ENCODE measurements at regions not wholly inside any gene's neighbourhood (a gene's known extent, or its start where the extent isn't known, plus 50 kb on each side); places are given as distances from the start of the nearest gene placed in this dataset.
"Not testable (repeated sequence)": the region's sequence is repeated elsewhere in the genome, so short reads cannot be mapped to it uniquely, and the experiment has no call there.

DNA sequence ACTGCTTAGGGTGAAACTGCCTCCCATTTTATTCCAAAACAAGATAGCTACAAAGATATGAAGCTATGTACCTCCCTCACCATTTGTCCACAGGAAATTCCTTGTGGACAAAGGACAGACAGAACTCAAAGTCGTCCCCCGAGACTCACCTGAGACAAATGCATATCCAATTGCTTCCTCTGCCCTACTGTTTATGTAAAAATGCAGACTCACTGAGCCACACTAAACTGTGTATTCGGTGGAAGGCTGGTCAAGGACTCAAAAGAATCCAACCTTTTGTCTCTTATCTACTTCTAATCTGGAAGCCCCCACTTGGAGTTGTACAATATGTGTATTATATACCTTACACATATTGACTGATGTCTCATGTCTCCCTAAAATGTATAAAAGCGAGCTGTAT is 288.0 kb upstream of the ERCC4 start:
- H3K56ac ChIP-seq (ENCODE audit: insufficient read length, low read depth, low read length): no peak overlapping the region
- no peak overlapping the region for H3T11ph ChIP-seq (ENCODE audit: low read length)
- no peaks in the 10 kb centered on the region for H3K23me2 ChIP-seq (ENCODE audit: insufficient read length, low read depth, low read length, poor library complexity, severe bottlenecking)
- WGBS (ENCODE audit: extremely low coverage, insufficient read length, low lambda C conversion rate): no CpG with 5 or more reads among the region's 4 CpGs
- H4K8ac ChIP-seq (replicated peaks; ENCODE audit: insufficient read length, low read depth, low read length): no peak overlapping the region
- no peaks in the 10 kb centered on the region for H3K79me1 ChIP-seq (ENCODE audit: insufficient read depth, low read depth, low read length, poor library complexity, severe bottlenecking)
- peaks cover 8% of the 10 kb centered on the region; the same call in 1 of the 2 replicates for H3K4me1 ChIP-seq (ENCODE audit: insufficient read depth, low read length)
- H3K27me3 ChIP-seq (ENCODE audit: insufficient read depth, low read length): no peaks in the 10 kb centered on the region
- H3K14ac ChIP-seq (ENCODE audit: insufficient read depth, low read length): no peak overlapping the region
- H4K5ac ChIP-seq (ENCODE audit: insufficient read length, low read depth, low read length): no peak overlapping the region
- H3K27me3 Mint-ChIP-seq (ENCODE audit: low read depth): no peaks in the 10 kb centered on the region
- H3K4me3 Mint-ChIP-seq: no peak overlapping the region
- no peak overlapping the region for H2BK12ac ChIP-seq (ENCODE audit: insufficient read length, low read depth, low read length)
- H3K18ac ChIP-seq (ENCODE audit: insufficient read length, low read depth, low read length): no peak overlapping the region
- H3K9ac ChIP-seq (ENCODE audit: extremely low read depth, insufficient read length, low read length): no peak overlapping the region
- no peak overlapping the region for H4K91ac ChIP-seq (ENCODE audit: insufficient read length, low read depth, low read length)
- no peak overlapping the region for H2BK20ac ChIP-seq (ENCODE audit: low read depth, low read length, poor library complexity, severe bottlenecking)
- H2AFZ ChIP-seq (ENCODE audit: low read length): no peak overlapping the region
- no peak overlapping the region for H2BK15ac ChIP-seq (ENCODE audit: low read depth, low read length)
- H3K23ac ChIP-seq (ENCODE audit: insufficient read length, low read depth, low read length): no peak overlapping the region
- no peaks in the 10 kb centered on the region for H3K9me3 ChIP-seq (ENCODE audit: control insufficient read depth, low read depth, low read length)
- no peak for DNase-seq
- peak overlapping the region; percentile 69 for H3K27ac ChIP-seq (ENCODE audit: insufficient read length, low read depth, low read length)
- no peak overlapping the region for H2AK5ac ChIP-seq (ENCODE audit: insufficient read length, low read length)
- H2BK120ac ChIP-seq (ENCODE audit: low read depth, low read length, poor library complexity, severe bottlenecking): peak overlapping the region; percentile 57
- H3K4me2 ChIP-seq (ENCODE audit: insufficient read depth, insufficient read length, low read length): no peak overlapping the region
- no peaks in the 10 kb centered on the region for H3K79me2 ChIP-seq (ENCODE audit: insufficient read depth, low read length)
- H3K36me3 Mint-ChIP-seq (ENCODE audit: insufficient read depth in 1 of 3, low read depth in 3 of 3): peaks cover 4 to 14% (median 13%) of the 10 kb centered on the region in 3 experiments
- no peaks in the 10 kb centered on the region for H4K20me1 ChIP-seq (ENCODE audit: control insufficient read depth, insufficient read depth, insufficient read length)
- H3K9me3 Mint-ChIP-seq: peaks cover 10 to 13% of the 10 kb centered on the region in 2 experiments
- no peak overlapping the region for H2BK5ac ChIP-seq (ENCODE audit: insufficient read length, low read length)
- H3K4ac ChIP-seq (ENCODE audit: low read depth, low read length): no peak overlapping the region
- no peak for TF ChIP-seq CTCF (conservative IDR thresholded peaks at IDR 0.05)
- H3K27ac Mint-ChIP-seq: peak overlapping the region in 2 of 3 experiments; percentile 49 to 84; a peak in 2 of 7 replicates
- H3K4me1 Mint-ChIP-seq: peaks cover 38 to 40% of the 10 kb centered on the region in 2 experiments

DNA sequence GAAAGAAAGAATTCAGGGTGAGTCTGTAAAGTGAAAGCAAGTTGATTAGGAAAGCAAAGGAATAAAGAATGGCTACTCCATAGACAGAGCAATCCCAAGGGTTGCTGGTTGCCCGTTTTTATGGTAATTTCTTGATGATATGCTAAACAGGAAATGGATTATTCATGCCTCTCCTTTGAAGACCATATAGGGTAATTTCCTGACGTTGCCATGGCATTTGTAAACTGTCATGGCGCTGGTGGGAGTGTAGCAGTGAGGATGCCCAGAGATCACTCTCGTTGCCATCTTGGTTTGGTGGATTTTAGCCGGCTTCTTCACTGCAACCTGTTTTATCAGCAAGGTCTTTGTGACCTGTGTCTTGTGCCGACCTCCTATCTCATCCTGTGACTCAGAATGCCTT is 287.4 kb upstream of the ERCC4 start:
- H2BK5ac ChIP-seq (ENCODE audit: insufficient read length, low read length); H3K23ac ChIP-seq (ENCODE audit: insufficient read length, low read depth, low read length); H2AK5ac ChIP-seq (ENCODE audit: insufficient read length, low read length); H3T11ph ChIP-seq (ENCODE audit: low read length); H2BK20ac ChIP-seq (ENCODE audit: low read depth, low read length, poor library complexity, severe bottlenecking); H3K27ac ChIP-seq (ENCODE audit: insufficient read length, low read depth, low read length); H3K18ac ChIP-seq (ENCODE audit: insufficient read length, low read depth, low read length); H3K79me2 ChIP-seq (ENCODE audit: insufficient read depth, low read length); H3K9me3 ChIP-seq (ENCODE audit: control insufficient read depth, low read depth, low read length); H4K91ac ChIP-seq (ENCODE audit: insufficient read length, low read depth, low read length); H2AFZ ChIP-seq (ENCODE audit: low read length); H3K79me1 ChIP-seq (ENCODE audit: insufficient read depth, low read depth, low read length, poor library complexity, severe bottlenecking); H3K4me2 ChIP-seq (ENCODE audit: insufficient read depth, insufficient read length, low read length); H3K23me2 ChIP-seq (ENCODE audit: insufficient read length, low read depth, low read length, poor library complexity, severe bottlenecking); H2BK15ac ChIP-seq (ENCODE audit: low read depth, low read length); H4K8ac ChIP-seq (replicated peaks; ENCODE audit: insufficient read length, low read depth, low read length); H4K5ac ChIP-seq (ENCODE audit: insufficient read length, low read depth, low read length); H3K4me3 Mint-ChIP-seq; H3K14ac ChIP-seq (ENCODE audit: insufficient read depth, low read length); H3K4me1 ChIP-seq (ENCODE audit: insufficient read depth, low read length); DNase-seq; H3K4ac ChIP-seq (ENCODE audit: low read depth, low read length); H4K20me1 ChIP-seq (ENCODE audit: control insufficient read depth, insufficient read depth, insufficient read length); H3K27me3 Mint-ChIP-seq (ENCODE audit: low read depth); H3K56ac ChIP-seq (ENCODE audit: insufficient read length, low read depth, low read length); H3K27me3 ChIP-seq (ENCODE audit: insufficient read depth, low read length); H2BK12ac ChIP-seq (ENCODE audit: insufficient read length, low read depth, low read length); H3K9ac ChIP-seq (ENCODE audit: extremely low read depth, insufficient read length, low read length): not testable (repeated sequence)
- Mint-ChIP-seq H3K4me1 (peaks cover 39 to 41% of the 10 kb centered on the region in 2 experiments), H3K36me3 (ENCODE audit: insufficient read depth in 1 of 3, low read depth in 3 of 3) (peaks cover 4 to 14% (median 13%) of the 10 kb centered on the region in 3 experiments), H3K27ac (peak overlapping the region in 2 of 3 experiments; percentile 39 to 84; a peak in 1 of 7 replicates), H3K9me3 (peaks cover 10 to 13% of the 10 kb centered on the region in 2 experiments)
- no CpG with 5 or more reads among the region's 6 CpGs for WGBS (ENCODE audit: extremely low coverage, insufficient read length, low lambda C conversion rate)
- peak overlapping the region; percentile 57 for H2BK120ac ChIP-seq (ENCODE audit: low read depth, low read length, poor library complexity, severe bottlenecking)
